ENCODE measurements at regions not wholly inside any gene's neighbourhood (a gene's known extent, or its start where the extent isn't known, plus 50 kb on each side); places are given as distances from the start of the nearest gene placed in this dataset.

DNA sequence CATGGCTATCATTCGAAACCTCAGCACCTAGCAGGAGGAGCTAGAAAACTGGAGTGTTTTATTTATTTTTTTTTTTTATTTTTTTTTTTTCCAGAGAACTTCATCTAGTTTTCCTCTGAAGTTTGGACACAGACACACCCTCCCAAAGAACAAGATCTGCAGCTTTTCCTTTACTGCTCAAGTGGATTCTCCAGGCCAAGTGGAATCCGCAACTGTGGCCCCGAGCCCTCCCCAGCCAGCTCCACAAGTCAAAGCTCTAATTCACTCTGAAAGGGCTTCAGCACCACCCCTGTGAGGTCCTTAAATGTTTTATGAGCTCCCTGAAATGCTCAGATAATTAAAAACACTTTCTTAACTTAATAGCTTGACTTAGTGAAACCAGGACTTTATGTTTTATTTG lies 332.1 kb upstream of the DYNLRB2 start:
- DNase-seq (ENCODE audit: low spot score) = no peak
- H3K27ac Mint-ChIP-seq (ENCODE audit: unreplicated experiment) = no peak overlapping the region
- no peaks in the 10 kb centered on the region for H3K9me3 Mint-ChIP-seq (ENCODE audit: unreplicated experiment)
- TF ChIP-seq CTCF (IDR thresholded peaks at IDR 0.05; ENCODE audit: unreplicated experiment) = no peak
- peaks cover 2% of the 10 kb centered on the region for H3K27me3 Mint-ChIP-seq (ENCODE audit: unreplicated experiment)
- H3K4me3 Mint-ChIP-seq (ENCODE audit: unreplicated experiment) = no peak overlapping the region
- H3K4me1 Mint-ChIP-seq (ENCODE audit: unreplicated experiment) = no peaks in the 10 kb centered on the region
- H3K36me3 Mint-ChIP-seq (ENCODE audit: low read depth, unreplicated experiment) = no peaks in the 10 kb centered on the region

DNA sequence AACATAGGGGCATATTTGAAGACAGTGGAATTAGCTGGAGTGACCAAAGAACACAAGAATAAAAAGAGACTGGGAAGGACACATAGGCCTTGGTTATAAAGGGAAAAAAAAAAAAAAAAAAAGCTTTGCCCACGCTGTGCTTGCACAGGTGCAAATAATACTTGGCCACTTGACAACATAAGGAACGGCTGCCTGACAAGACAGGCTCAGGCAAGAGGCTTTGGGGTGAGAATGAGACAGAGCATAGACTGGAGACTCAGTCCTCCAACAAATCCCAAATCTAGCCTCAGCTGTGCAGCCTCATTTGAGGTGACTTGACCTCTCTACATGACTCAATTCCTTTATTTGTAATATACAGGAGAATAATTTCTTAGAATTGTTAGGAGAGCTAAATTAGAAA lies 332.8 kb upstream of the DYNLRB2 start:
- Mint-ChIP-seq H3K36me3 (ENCODE audit: low read depth, unreplicated experiment) (no peaks in the 10 kb centered on the region), H3K9me3 (ENCODE audit: unreplicated experiment) (no peaks in the 10 kb centered on the region), H3K4me3 (ENCODE audit: unreplicated experiment) (no peak overlapping the region), H3K27ac (ENCODE audit: unreplicated experiment) (no peak overlapping the region), H3K4me1 (ENCODE audit: unreplicated experiment) (no peaks in the 10 kb centered on the region), H3K27me3 (ENCODE audit: unreplicated experiment) (peaks cover 2% of the 10 kb centered on the region)
- DNase-seq (ENCODE audit: low spot score) = no peak
- TF ChIP-seq CTCF (IDR thresholded peaks at IDR 0.05; ENCODE audit: unreplicated experiment) = no peak

DNA sequence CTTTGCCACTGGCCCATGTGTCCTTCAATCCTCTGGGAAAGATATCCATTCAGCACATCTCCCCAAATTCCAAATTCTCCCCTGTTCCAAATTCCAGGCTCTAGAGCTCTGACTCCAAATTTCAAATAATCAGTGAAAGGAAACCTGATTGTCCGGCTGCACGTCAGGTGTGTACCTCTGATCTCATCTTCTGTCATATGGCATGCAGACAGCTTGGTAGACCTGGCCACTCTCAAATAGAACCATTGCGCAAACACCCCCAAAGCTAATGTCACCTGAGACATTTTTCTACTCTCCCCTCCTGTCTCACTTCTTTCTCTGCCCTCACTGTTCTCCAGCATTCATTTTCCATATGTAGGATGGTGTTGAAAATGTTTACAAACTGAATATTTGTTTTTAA lies 337.0 kb upstream of the DYNLRB2 start:
- H3K27me3 Mint-ChIP-seq (ENCODE audit: unreplicated experiment) = peaks cover 2% of the 10 kb centered on the region
- no peaks in the 10 kb centered on the region for H3K9me3 Mint-ChIP-seq (ENCODE audit: unreplicated experiment)
- H3K36me3 Mint-ChIP-seq (ENCODE audit: low read depth, unreplicated experiment) = no peaks in the 10 kb centered on the region

GRCh38 chr16:80202831-80203413 lies 337.9 kb upstream of the DYNLRB2 start:
- Mint-ChIP-seq H3K36me3 (ENCODE audit: low read depth, unreplicated experiment) (no peaks in the 10 kb centered on the region), H3K4me3 (ENCODE audit: unreplicated experiment) (no peak overlapping the region), H3K9me3 (ENCODE audit: unreplicated experiment) (no peaks in the 10 kb centered on the region), H3K27ac (ENCODE audit: unreplicated experiment) (no peak overlapping the region), H3K27me3 (ENCODE audit: unreplicated experiment) (peaks cover 2% of the 10 kb centered on the region), H3K4me1 (ENCODE audit: unreplicated experiment) (no peaks in the 10 kb centered on the region)
- no peak for DNase-seq (ENCODE audit: low spot score)
- no peak for TF ChIP-seq CTCF (IDR thresholded peaks at IDR 0.05; ENCODE audit: unreplicated experiment)

More for the DNA sequence above, 337.0 kb upstream of the DYNLRB2 start:
- Mint-ChIP-seq H3K4me1 (ENCODE audit: unreplicated experiment) (no peaks in the 10 kb centered on the region), H3K4me3 (ENCODE audit: unreplicated experiment) (no peak overlapping the region), H3K27ac (ENCODE audit: unreplicated experiment) (no peak overlapping the region)
- no peak for TF ChIP-seq CTCF (IDR thresholded peaks at IDR 0.05; ENCODE audit: unreplicated experiment)
- DNase-seq (ENCODE audit: low spot score) = no peak

GRCh38 chr16:80200079-80200478 lies 340.7 kb upstream of the DYNLRB2 start:
- Mint-ChIP-seq H3K4me1 (ENCODE audit: unreplicated experiment) (no peaks in the 10 kb centered on the region), H3K9me3 (ENCODE audit: unreplicated experiment) (no peaks in the 10 kb centered on the region), H3K4me3 (ENCODE audit: unreplicated experiment) (no peak overlapping the region), H3K27ac (ENCODE audit: unreplicated experiment) (no peak overlapping the region), H3K36me3 (ENCODE audit: low read depth, unreplicated experiment) (no peaks in the 10 kb centered on the region), H3K27me3 (ENCODE audit: unreplicated experiment) (peaks cover 2% of the 10 kb centered on the region)
- TF ChIP-seq CTCF (IDR thresholded peaks at IDR 0.05; ENCODE audit: unreplicated experiment) = no peak
- DNase-seq (ENCODE audit: low spot score) = no peak

Measured in endothelial cell (in vitro differentiated cells).